ENCODE measurements at regions not wholly inside any gene's neighbourhood (a gene's known extent, or its start where the extent isn't known, plus 50 kb on each side); places are given as distances from the start of the nearest gene placed in this dataset.

GRCh38 chr1:29934255-29934772 is 698.0 kb downstream of the PTPRU start:
- no peak for TF ChIP-seq CTCF (IDR thresholded peaks at IDR 0.05)
- no peak for TF ChIP-seq POLR2A (IDR thresholded peaks at IDR 0.05)
